NCI-H1930 (cell line): ENCODE measurements at regions not wholly inside any gene's neighbourhood (a gene's known extent, or its start where the extent isn't known, plus 50 kb on each side); places are given as distances from the start of the nearest gene placed in this dataset.

Experiments used
- DNase-seq, 2 experiments: peaks; one replicate each; lab custom pipeline; 2025; lab: John Stamatoyannopoulos, UW

- no peak for DNase-seq
Measured at GRCh38 chr1:199333180-199333579, 694.3 kb upstream of the NR5A2 start.

DNA sequence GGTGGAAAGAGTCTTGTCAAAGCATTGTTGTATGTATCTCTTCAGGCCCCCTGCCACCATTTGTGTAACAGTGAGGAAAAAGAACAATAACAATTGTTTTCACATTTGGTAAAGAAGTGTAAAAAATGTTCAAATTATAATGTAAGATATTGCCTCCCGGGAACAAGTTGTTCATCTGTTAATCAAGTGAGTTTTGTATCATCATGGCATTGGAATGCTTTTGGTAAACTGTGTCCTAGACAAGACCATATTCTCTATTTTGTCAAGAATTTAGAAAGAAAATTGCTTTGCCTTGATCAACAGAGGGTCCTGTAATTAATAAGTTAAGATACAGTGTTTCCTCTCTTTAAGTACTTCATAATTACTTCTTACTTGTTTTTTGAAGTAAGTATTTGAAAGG, 692.0 kb upstream of the NR5A2 start:
- no peak for DNase-seq

GRCh38 chr1:199336745-199337640, 690.5 kb upstream of the NR5A2 start:
- DNase-seq: no peak

DNA sequence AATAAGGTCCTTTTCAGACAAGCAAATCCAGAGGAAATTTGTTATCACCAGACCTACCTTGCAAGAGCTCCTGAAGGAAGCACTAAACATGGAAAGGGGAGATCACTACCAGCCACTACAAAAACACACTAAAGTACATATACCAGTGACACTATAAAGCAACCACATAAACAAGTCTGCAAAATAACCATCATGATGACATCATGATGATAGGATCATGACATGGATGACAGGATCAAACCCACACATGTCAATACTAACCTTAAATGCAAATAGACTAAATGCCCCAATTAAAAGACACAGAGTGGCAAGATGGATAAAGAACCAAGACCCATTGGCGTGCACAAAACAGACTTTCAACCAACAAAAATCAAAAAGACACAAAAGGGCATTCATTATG, 688.8 kb upstream of the NR5A2 start:
- no peak for DNase-seq

GRCh38 chr1:199352351-199352750, 675.2 kb upstream of the NR5A2 start:
- DNase-seq: no peak

- no peak for DNase-seq
Measured at GRCh38 chr1:199353906-199354305, 673.6 kb upstream of the NR5A2 start.

- no peak for DNase-seq
Measured at GRCh38 chr1:199356561-199356960, 670.9 kb upstream of the NR5A2 start.

GRCh38 chr1:199357599-199357998, 669.9 kb upstream of the NR5A2 start:
- DNase-seq: no peak

- no peak for DNase-seq
Measured at GRCh38 chr1:199362996-199363395, 664.5 kb upstream of the NR5A2 start.

DNA sequence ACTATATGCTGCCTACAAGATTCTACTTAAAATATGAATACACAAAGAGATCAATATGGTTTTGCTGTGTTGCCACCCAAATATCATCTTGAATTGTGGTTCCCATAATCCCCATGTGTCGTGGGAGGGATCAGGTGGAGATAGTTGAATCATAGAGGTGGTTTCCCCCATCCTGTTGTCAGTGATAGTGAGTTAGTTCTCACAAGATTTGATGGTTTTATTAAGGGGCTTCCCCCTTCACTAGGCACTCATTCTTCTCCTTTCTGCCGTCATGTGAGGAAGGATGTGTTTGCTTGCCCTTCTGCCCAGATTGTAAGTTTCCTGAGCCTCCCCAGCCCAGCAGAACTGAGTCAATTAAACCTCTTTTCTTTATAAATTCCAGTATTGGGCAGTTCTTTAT, 654.4 kb upstream of the NR5A2 start:
- no peak for DNase-seq

GRCh38 chr1:199377211-199377610, 650.3 kb upstream of the NR5A2 start:
- DNase-seq: no peak

- DNase-seq: no peak
Measured at GRCh38 chr1:199383793-199384192, 643.7 kb upstream of the NR5A2 start.

- DNase-seq: no peak
Measured at GRCh38 chr1:199394856-199395255, 632.7 kb upstream of the NR5A2 start.

- no peak for DNase-seq
Measured at GRCh38 chr1:199396456-199396855, 631.1 kb upstream of the NR5A2 start.

- DNase-seq: no peak
Measured at GRCh38 chr1:199399996-199400724, 627.4 kb upstream of the NR5A2 start.

DNA sequence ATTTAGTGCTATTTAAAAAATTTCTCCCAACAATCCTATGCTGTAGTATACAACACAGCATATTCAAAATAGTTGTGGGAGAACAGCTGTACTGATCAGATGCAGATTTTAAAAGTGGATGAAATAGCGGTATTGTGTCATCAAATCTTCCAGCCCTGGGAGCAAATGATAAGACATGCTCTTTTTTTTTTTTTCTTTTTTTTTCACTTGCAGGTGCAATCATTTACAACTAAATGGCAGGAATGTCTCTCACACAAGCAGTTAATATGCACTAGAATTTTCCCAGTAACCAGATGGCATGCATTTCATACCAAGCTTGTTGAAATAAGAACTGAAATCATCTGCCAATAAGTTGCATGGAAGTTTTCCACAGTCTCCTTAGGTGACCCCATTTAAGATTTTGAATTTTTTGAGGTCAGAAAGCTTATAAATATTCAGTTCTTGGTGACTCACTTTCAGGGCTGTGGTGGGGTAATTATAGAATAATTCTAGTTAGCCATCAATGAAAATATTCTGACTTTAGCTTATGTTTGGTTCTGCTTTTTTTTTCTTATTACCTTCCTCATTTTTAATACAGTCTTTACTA, 623.9 kb upstream of the NR5A2 start:
- DNase-seq: no peak

DNA sequence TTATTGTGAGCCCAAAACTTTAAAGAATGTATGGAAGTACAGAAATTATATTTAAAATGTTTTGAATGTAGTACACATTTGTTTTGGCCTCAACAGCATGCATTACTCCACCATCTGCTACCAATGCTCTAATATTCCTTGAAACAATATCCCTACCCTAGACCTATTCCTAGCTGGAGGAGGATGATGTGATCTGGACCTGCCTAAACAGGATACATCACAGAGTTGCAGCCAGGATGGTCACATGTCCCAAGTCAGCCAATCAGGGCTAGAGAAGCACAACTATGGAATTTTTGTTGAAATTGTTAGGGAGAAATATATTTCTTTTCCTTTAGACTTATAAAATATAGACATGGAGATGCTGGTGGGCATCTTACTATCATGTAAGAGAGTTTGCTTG, 623.3 kb upstream of the NR5A2 start:
- DNase-seq: no peak

GRCh38 chr1:199404976-199405375, 622.5 kb upstream of the NR5A2 start:
- no peak for DNase-seq

GRCh38 chr1:199405634-199406196, 621.8 kb upstream of the NR5A2 start:
- DNase-seq: no peak

DNA sequence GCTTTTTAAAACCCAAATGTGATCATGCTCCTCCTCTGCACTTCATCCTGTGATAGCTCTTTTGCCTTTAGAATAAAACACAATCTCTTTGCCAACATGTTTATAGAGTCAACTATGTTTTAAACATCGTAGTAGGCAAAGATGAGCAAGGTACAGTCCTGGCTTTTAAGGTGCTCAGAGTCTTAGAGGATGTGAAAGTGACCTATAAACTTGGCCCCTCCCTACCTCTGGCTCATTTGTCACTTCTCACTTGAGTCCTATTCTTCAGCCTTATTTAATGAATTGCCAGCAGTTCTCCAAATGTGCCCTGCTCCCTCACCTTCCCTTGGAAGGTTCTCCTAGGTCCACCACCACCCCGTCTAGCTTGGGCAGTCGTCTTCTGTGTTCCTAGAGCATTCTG, 617.0 kb upstream of the NR5A2 start:
- DNase-seq: no peak

GRCh38 chr1:199411506-199411905, 616.0 kb upstream of the NR5A2 start:
- DNase-seq: no peak

- DNase-seq: no peak
Measured at GRCh38 chr1:199422206-199422605, 605.3 kb upstream of the NR5A2 start.

DNA sequence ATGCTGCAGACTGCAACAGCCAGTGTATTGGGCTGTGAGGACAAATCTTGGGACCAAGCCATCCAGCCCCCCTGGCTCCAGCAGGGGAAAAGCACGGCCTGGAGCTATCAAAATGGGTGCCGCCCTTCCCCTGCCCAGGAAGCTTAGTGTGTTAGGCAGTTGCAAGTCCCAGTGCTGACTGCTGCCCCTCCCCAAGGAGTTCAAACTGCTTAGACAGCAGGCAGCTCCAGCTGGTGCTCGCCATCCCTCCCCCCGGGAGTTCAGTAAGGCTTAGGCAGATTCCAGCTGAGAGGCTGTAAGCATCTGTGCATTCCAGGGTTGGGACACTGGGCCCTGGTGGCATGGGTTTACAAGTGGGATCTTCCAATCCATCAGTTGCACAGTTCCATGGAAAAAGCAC, 579.6 kb upstream of the NR5A2 start:
- no peak for DNase-seq
